ENCODE measurements at regions not wholly inside any gene's neighbourhood (a gene's known extent, or its start where the extent isn't known, plus 50 kb on each side); places are given as distances from the start of the nearest gene placed in this dataset.
A peak's percentile ranks its signal among the peaks of the same experiment; 100 is the strongest.

DNA sequence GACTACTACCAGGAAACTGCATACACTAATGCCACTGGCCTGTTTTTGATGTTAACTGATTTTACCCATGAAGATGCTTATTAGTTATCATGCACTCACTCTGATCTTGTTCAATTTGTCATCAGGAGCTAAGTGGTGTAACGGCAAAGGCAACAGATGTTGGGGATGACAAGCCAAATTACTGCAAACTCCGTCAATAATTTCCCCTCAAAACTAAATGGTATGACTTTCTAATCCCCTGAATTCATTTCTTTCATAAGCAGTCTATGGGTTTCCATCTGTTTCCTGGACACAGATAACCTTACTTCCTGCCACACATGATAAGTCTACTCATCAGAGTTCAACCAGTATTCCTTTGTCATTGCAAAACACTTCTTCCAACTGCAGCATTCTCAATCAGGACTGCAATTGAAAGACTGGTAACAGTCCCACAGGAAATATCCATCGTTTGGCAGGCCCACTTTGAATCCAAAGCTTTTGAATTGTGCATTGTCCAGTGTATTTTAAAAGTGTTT lies 96.2 kb upstream of the SMC2 start:
- Histone ChIP-seq H3K4me3 (ENCODE audit: severe bottlenecking) (no peak overlapping the region), H3K4me1 (ENCODE audit: insufficient read depth, poor library complexity, severe bottlenecking) (no peaks in the 10 kb centered on the region), H3K36me3 (ENCODE audit: low read depth) (no peaks in the 10 kb centered on the region), H3K9me3 (ENCODE audit: severe bottlenecking) (no peaks in the 10 kb centered on the region), H3K27ac (ENCODE audit: poor library complexity, severe bottlenecking) (no peak overlapping the region), H3K27me3 (ENCODE audit: insufficient read depth, poor library complexity, severe bottlenecking) (no peaks in the 10 kb centered on the region)
- no peak for DNase-seq (ENCODE audit: low spot score)
- no peak for ATAC-seq (ENCODE audit: low read depth)
- TF ChIP-seq, protein P1, sequence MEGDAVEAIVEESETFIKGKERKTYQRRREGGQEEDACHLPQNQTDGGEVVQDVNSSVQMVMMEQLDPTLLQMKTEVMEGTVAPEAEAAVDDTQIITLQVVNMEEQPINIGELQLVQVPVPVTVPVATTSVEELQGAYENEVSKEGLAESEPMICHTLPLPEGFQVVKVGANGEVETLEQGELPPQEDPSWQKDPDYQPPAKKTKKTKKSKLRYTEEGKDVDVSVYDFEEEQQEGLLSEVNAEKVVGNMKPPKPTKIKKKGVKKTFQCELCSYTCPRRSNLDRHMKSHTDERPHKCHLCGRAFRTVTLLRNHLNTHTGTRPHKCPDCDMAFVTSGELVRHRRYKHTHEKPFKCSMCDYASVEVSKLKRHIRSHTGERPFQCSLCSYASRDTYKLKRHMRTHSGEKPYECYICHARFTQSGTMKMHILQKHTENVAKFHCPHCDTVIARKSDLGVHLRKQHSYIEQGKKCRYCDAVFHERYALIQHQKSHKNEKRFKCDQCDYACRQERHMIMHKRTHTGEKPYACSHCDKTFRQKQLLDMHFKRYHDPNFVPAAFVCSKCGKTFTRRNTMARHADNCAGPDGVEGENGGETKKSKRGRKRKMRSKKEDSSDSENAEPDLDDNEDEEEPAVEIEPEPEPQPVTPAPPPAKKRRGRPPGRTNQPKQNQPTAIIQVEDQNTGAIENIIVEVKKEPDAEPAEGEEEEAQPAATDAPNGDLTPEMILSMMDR (IDR thresholded peaks at IDR 0.05; ENCODE audit: poor library complexity, severe bottlenecking), result no peak

DNA sequence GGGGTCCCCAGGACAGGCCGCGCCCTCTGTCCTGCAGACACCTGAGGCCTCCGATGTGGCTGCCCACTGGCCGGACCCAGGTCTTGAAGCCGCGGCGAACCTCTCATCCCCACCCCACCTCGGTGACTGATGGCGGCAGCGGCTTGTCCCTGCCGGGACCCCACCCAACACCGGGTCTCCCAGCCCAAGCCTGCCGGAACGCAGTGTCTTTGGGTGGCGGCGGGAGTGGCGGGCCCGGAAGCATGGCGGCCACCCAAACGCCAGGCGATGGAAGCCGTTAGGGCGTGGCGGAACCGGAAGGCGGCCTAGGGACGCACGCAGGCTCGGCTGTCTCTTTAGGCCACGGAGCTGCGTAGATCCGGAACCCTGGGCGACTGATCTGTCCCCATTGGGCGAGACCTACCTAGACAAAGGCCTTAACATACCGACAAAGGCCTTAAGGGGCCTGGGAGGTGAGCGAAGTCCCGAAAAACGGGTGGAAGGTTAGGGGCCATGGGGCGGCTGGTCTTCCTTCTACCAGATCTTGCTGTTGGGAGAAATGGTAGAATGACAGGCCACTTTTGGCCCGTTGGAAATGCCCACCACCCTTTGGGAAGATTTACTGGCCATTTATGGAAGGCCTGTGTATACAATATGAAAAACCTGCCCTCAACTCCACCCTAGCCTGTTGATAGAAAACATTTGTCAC lies 94.6 kb upstream of the SMC2 start:
- DNase-seq (ENCODE audit: low spot score) (peak; percentile 48), ATAC-seq (ENCODE audit: low read depth) (no peak)
- H3K4me3 ChIP-seq (ENCODE audit: severe bottlenecking), result no peak overlapping the region
- no peak overlapping the region for H3K27ac ChIP-seq (ENCODE audit: poor library complexity, severe bottlenecking)
- TF ChIP-seq, protein P1 (IDR thresholded peaks at IDR 0.05; ENCODE audit: poor library complexity, severe bottlenecking), result no peak
- H3K4me1 ChIP-seq (ENCODE audit: insufficient read depth, poor library complexity, severe bottlenecking), result no peaks in the 10 kb centered on the region
- H3K27me3 ChIP-seq (ENCODE audit: insufficient read depth, poor library complexity, severe bottlenecking), result no peaks in the 10 kb centered on the region
- no peaks in the 10 kb centered on the region for H3K36me3 ChIP-seq (ENCODE audit: low read depth)
- H3K9me3 ChIP-seq (ENCODE audit: severe bottlenecking), result no peaks in the 10 kb centered on the region

DNA sequence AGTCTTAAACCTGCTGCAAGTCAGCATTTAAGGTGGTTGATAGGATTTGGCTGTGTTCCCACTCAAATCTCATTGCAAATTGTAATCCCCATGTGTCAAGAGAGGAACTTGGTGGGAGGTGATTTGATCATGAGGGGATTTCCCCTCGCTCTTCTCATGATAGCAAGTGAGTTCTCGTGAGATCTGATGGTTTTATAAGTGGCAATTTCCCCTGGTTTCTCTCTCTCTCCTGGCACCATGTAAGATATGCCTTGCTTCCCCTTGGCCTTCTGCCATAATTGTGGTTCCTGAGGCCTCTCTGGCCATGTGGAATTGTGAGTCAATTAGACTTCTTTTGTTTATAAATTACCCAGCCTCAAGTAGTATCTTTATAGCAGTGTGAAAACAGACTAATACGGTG lies 84.3 kb upstream of the SMC2 start:
- Histone ChIP-seq H3K36me3 (ENCODE audit: low read depth) (no peaks in the 10 kb centered on the region), H3K27me3 (ENCODE audit: insufficient read depth, poor library complexity, severe bottlenecking) (peaks cover 4% of the 10 kb centered on the region), H3K4me3 (ENCODE audit: severe bottlenecking) (no peak overlapping the region), H3K4me1 (ENCODE audit: insufficient read depth, poor library complexity, severe bottlenecking) (no peaks in the 10 kb centered on the region), H3K27ac (ENCODE audit: poor library complexity, severe bottlenecking) (no peak overlapping the region), H3K9me3 (ENCODE audit: severe bottlenecking) (no peaks in the 10 kb centered on the region)
- ATAC-seq (ENCODE audit: low read depth) (no peak), DNase-seq (ENCODE audit: low spot score) (no peak)
- TF ChIP-seq, protein P1 (IDR thresholded peaks at IDR 0.05; ENCODE audit: poor library complexity, severe bottlenecking), result no peak

DNA sequence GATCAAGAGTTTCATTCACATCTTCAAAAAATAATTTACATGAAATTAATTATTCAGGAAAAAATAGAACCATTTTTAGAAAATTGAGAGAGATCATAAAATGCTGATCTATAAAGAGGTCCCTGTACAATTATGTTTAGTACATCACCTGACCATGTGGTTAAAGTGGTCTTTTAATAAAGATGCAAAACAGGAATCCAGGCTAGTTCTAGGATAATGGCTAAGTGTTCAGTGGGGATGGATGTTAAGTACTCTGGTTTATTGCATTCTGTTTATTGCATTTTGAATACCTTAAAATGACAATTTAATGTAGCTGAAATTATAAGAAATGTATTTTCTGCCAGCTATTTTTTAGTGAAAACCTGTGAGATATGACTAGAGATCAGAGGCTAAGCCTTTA lies 72.0 kb upstream of the SMC2 start:
- DNase-seq (ENCODE audit: low spot score) (no peak), ATAC-seq (ENCODE audit: low read depth) (no peak)
- no peaks in the 10 kb centered on the region for H3K36me3 ChIP-seq (ENCODE audit: low read depth)
- H3K4me3 ChIP-seq (ENCODE audit: severe bottlenecking), result no peak overlapping the region
- no peaks in the 10 kb centered on the region for H3K4me1 ChIP-seq (ENCODE audit: insufficient read depth, poor library complexity, severe bottlenecking)
- H3K27ac ChIP-seq (ENCODE audit: poor library complexity, severe bottlenecking), result no peak overlapping the region
- no peaks in the 10 kb centered on the region for H3K9me3 ChIP-seq (ENCODE audit: severe bottlenecking)
- TF ChIP-seq, protein P1 (IDR thresholded peaks at IDR 0.05; ENCODE audit: poor library complexity, severe bottlenecking), result no peak
- H3K27me3 ChIP-seq (ENCODE audit: insufficient read depth, poor library complexity, severe bottlenecking), result no peaks in the 10 kb centered on the region

DNA sequence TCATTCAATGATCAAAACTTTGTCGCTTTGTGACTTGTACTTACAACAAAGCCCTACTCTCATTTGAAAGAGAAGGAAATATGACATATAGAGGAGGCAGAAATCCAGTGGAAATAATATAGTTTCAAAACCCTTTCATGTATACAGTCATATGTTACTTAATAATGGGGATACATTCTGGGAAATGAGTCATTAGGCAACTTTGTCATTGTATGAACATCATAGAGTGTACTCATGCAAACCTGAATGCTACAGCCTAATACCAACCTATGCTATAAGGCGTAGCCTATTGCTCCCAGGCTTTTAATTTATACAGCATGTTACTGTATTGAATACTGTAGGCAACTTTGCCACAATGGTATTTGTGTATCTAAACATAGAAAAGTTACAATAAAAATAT lies 69.0 kb upstream of the SMC2 start:
- Histone ChIP-seq H3K27me3 (ENCODE audit: insufficient read depth, poor library complexity, severe bottlenecking) (no peaks in the 10 kb centered on the region), H3K9me3 (ENCODE audit: severe bottlenecking) (no peaks in the 10 kb centered on the region), H3K36me3 (ENCODE audit: low read depth) (no peaks in the 10 kb centered on the region), H3K4me3 (ENCODE audit: severe bottlenecking) (no peak overlapping the region), H3K4me1 (ENCODE audit: insufficient read depth, poor library complexity, severe bottlenecking) (no peaks in the 10 kb centered on the region), H3K27ac (ENCODE audit: poor library complexity, severe bottlenecking) (no peak overlapping the region)
- TF ChIP-seq, protein P1 (IDR thresholded peaks at IDR 0.05; ENCODE audit: poor library complexity, severe bottlenecking), result no peak
- ATAC-seq (ENCODE audit: low read depth), result peak; percentile 82
- no peak for DNase-seq (ENCODE audit: low spot score)

Measured in RWPE2 (cell line).